Ureter (tissue), 1 donor: ENCODE measurements at regions not wholly inside any gene's neighbourhood (a gene's known extent, or its start where the extent isn't known, plus 50 kb on each side); places are given as distances from the start of the nearest gene placed in this dataset.
A peak's percentile ranks its signal among the peaks of the same experiment; 100 is the strongest.
"Not testable (repeated sequence)": the region's sequence is repeated elsewhere in the genome, so short reads cannot be mapped to it uniquely, and the experiment has no call there.

Source experiments
- DNase-seq: peaks from one replicate; pipeline ENCODE4 v3.0.0-alpha.2; 2020; ENCODE audit warnings: low spot score
- donor health status: DM: yes; HTN: yes; CAD: no.

- DNase-seq: no peak
Observed at GRCh38 chr17:16870253-16871245, 101.4 kb downstream of the TNFRSF13B start.

GRCh38 chr17:16869531-16870252 is 102.2 kb downstream of the TNFRSF13B start:
- DNase-seq: not testable (repeated sequence)

- DNase-seq: not testable (repeated sequence)
Observed at GRCh38 chr17:16868616-16869015, 103.3 kb downstream of the TNFRSF13B start.

- DNase-seq: not testable (repeated sequence)
Observed at GRCh38 chr17:16867545-16867944, 104.4 kb downstream of the TNFRSF13B start.

- DNase-seq: not testable (repeated sequence)
Observed at GRCh38 chr17:16866841-16867240, 105.1 kb downstream of the TNFRSF13B start.

GRCh38 chr17:16866436-16866835 is 105.5 kb downstream of the TNFRSF13B start:
- DNase-seq: no peak

GRCh38 chr17:16865704-16866103 is 106.2 kb downstream of the TNFRSF13B start:
- not testable (repeated sequence) for DNase-seq

GRCh38 chr17:16865077-16865613 is 106.8 kb downstream of the TNFRSF13B start:
- not testable (repeated sequence) for DNase-seq

- DNase-seq: not testable (repeated sequence)
Observed at GRCh38 chr17:16864462-16865076, 107.3 kb downstream of the TNFRSF13B start.

- DNase-seq: peak; percentile 73
Observed at GRCh38 chr17:16861152-16861551, 110.8 kb downstream of the TNFRSF13B start.

GRCh38 chr17:16860467-16860866 is 111.5 kb downstream of the TNFRSF13B start:
- DNase-seq: not testable (repeated sequence)

- not testable (repeated sequence) for DNase-seq
Observed at GRCh38 chr17:16859515-16859914, 112.4 kb downstream of the TNFRSF13B start.

- not testable (repeated sequence) for DNase-seq
Observed at GRCh38 chr17:16857746-16858145, 114.2 kb downstream of the TNFRSF13B start.

- not testable (repeated sequence) for DNase-seq
Observed at GRCh38 chr17:16856846-16857245, 115.1 kb downstream of the TNFRSF13B start.

GRCh38 chr17:16856171-16856570 is 115.7 kb downstream of the TNFRSF13B start:
- DNase-seq: not testable (repeated sequence)

- not testable (repeated sequence) for DNase-seq
Observed at GRCh38 chr17:16854636-16855035, 117.3 kb downstream of the TNFRSF13B start.

GRCh38 chr17:16853661-16854320 is 118.1 kb downstream of the TNFRSF13B start:
- DNase-seq: no peak

- DNase-seq: not testable (repeated sequence)
Observed at GRCh38 chr17:16849861-16850260, 122.1 kb downstream of the TNFRSF13B start.

GRCh38 chr17:16848997-16849396 is 122.9 kb downstream of the TNFRSF13B start:
- DNase-seq: not testable (repeated sequence)

GRCh38 chr17:16845098-16845497 is 126.8 kb downstream of the TNFRSF13B start:
- DNase-seq: not testable (repeated sequence)

GRCh38 chr17:16844669-16845068 is 127.2 kb downstream of the TNFRSF13B start:
- not testable (repeated sequence) for DNase-seq
